ENCODE measurements at regions not wholly inside any gene's neighbourhood (a gene's known extent, or its start where the extent isn't known, plus 50 kb on each side); places are given as distances from the start of the nearest gene placed in this dataset.

- peaks cover 19% of the 10 kb centered on the region for H3K27me3 Mint-ChIP-seq (ENCODE audit: unreplicated experiment)
- no peak for TF ChIP-seq CTCF (IDR thresholded peaks at IDR 0.05)
- H3K27ac Mint-ChIP-seq (ENCODE audit: unreplicated experiment), result no peak overlapping the region
- no peak overlapping the region for H3K4me3 Mint-ChIP-seq (ENCODE audit: unreplicated experiment)
- H3K4me1 Mint-ChIP-seq (ENCODE audit: unreplicated experiment), result peaks cover 23% of the 10 kb centered on the region
- DNase-seq (ENCODE audit: extremely low spot score, unreplicated experiment), result no peak
- H3K9me3 Mint-ChIP-seq (ENCODE audit: unreplicated experiment), result peaks cover 3% of the 10 kb centered on the region
- no peaks in the 10 kb centered on the region for H3K36me3 Mint-ChIP-seq (ENCODE audit: unreplicated experiment)
Observed at GRCh38 chr10:61173450-61173849, 229.5 kb upstream of the RHOBTB1 start.

- H3K27ac Mint-ChIP-seq (ENCODE audit: unreplicated experiment), result no peak overlapping the region
- H3K27me3 Mint-ChIP-seq (ENCODE audit: unreplicated experiment), result peaks cover 19% of the 10 kb centered on the region
- TF ChIP-seq CTCF (IDR thresholded peaks at IDR 0.05), result no peak
- H3K4me3 Mint-ChIP-seq (ENCODE audit: unreplicated experiment), result no peak overlapping the region
- peaks cover 6% of the 10 kb centered on the region for H3K36me3 Mint-ChIP-seq (ENCODE audit: unreplicated experiment)
- no peak for DNase-seq (ENCODE audit: extremely low spot score, unreplicated experiment)
- peaks cover 23% of the 10 kb centered on the region for H3K4me1 Mint-ChIP-seq (ENCODE audit: unreplicated experiment)
- peaks cover 14% of the 10 kb centered on the region for H3K9me3 Mint-ChIP-seq (ENCODE audit: unreplicated experiment)
Observed at GRCh38 chr10:61172182-61172926, 228.4 kb upstream of the RHOBTB1 start.

GRCh38 chr10:61170594-61170993 lies 226.6 kb upstream of the RHOBTB1 start:
- H3K4me3 Mint-ChIP-seq (ENCODE audit: unreplicated experiment), result no peak overlapping the region
- TF ChIP-seq CTCF (IDR thresholded peaks at IDR 0.05), result no peak
- peaks cover 14% of the 10 kb centered on the region for H3K9me3 Mint-ChIP-seq (ENCODE audit: unreplicated experiment)
- DNase-seq (ENCODE audit: extremely low spot score, unreplicated experiment), result no peak
- H3K27ac Mint-ChIP-seq (ENCODE audit: unreplicated experiment), result no peak overlapping the region
- peaks cover 19% of the 10 kb centered on the region for H3K27me3 Mint-ChIP-seq (ENCODE audit: unreplicated experiment)
- peaks cover 11% of the 10 kb centered on the region for H3K4me1 Mint-ChIP-seq (ENCODE audit: unreplicated experiment)
- peaks cover 6% of the 10 kb centered on the region for H3K36me3 Mint-ChIP-seq (ENCODE audit: unreplicated experiment)

GRCh38 chr10:61169294-61169693 lies 225.3 kb upstream of the RHOBTB1 start:
- no peak for DNase-seq (ENCODE audit: extremely low spot score, unreplicated experiment)
- Mint-ChIP-seq H3K4me1 (ENCODE audit: unreplicated experiment) (peaks cover 4% of the 10 kb centered on the region), H3K4me3 (ENCODE audit: unreplicated experiment) (no peak overlapping the region), H3K27me3 (ENCODE audit: unreplicated experiment) (peaks cover 19% of the 10 kb centered on the region), H3K9me3 (ENCODE audit: unreplicated experiment) (peaks cover 14% of the 10 kb centered on the region), H3K36me3 (ENCODE audit: unreplicated experiment) (peaks cover 6% of the 10 kb centered on the region), H3K27ac (ENCODE audit: unreplicated experiment) (no peak overlapping the region)
- no peak for TF ChIP-seq CTCF (IDR thresholded peaks at IDR 0.05)

GRCh38 chr10:61166489-61166888 lies 222.5 kb upstream of the RHOBTB1 start:
- H3K4me1 Mint-ChIP-seq (ENCODE audit: unreplicated experiment), result peaks cover 5% of the 10 kb centered on the region
- no peak for DNase-seq (ENCODE audit: extremely low spot score, unreplicated experiment)
- H3K36me3 Mint-ChIP-seq (ENCODE audit: unreplicated experiment), result peaks cover 6% of the 10 kb centered on the region
- no peak overlapping the region for H3K27ac Mint-ChIP-seq (ENCODE audit: unreplicated experiment)
- no peak overlapping the region for H3K4me3 Mint-ChIP-seq (ENCODE audit: unreplicated experiment)
- peaks cover 14% of the 10 kb centered on the region for H3K9me3 Mint-ChIP-seq (ENCODE audit: unreplicated experiment)
- no peak for TF ChIP-seq CTCF (IDR thresholded peaks at IDR 0.05)
- H3K27me3 Mint-ChIP-seq (ENCODE audit: unreplicated experiment), result peaks cover 8% of the 10 kb centered on the region

Data from osteocyte (in vitro differentiated cells).